ENCODE measurements at regions not wholly inside any gene's neighbourhood (a gene's known extent, or its start where the extent isn't known, plus 50 kb on each side); places are given as distances from the start of the nearest gene placed in this dataset.
"Not testable (repeated sequence)": the region's sequence is repeated elsewhere in the genome, so short reads cannot be mapped to it uniquely, and the experiment has no call there.

DNA sequence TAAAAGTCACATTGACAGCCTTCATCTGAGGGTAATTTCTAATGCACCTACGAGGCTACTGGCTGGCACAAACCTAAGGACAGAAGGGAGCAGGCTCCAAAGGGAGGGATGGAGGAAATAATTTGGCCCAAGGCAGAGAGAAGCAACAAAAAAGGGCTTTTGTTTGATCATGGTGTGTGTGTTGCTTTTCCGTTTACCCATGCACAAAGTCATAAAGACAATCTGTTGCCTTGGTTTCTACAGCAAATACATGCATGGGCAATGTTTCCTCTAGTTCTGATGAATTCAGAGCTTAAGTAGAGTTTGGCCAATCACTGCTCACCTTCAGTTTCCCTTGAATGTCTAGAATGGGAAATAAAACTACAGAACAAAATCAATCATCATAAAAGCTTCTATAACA lies 262.5 kb upstream of the CAND1 start:
- no peak overlapping the region for H3K4me3 ChIP-seq (ENCODE audit: low read depth, low read length)
- DNase-seq (ENCODE audit: low read depth) = no peak

DNA sequence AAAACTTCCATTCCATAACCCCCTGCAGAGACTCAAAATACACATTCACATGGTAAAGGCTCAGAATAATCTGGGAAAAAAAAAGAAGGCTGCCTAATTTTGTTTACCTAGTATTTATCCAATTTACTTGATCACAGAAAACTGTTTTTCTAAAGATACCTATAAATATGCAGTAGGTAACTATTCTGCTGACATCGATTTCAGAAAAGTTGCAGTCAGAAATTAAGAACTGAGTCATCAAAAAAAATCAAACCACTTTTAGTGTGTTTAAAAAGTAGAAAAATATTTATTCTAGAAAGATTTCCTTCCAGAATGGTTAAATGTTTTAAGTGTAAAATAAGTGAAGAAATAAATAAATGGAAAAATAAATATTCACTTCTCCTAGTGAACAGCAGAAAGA lies 254.5 kb upstream of the CAND1 start:
- H3K4me3 ChIP-seq (ENCODE audit: low read depth, low read length) = no peak overlapping the region
- no peak for DNase-seq (ENCODE audit: low read depth)

DNA sequence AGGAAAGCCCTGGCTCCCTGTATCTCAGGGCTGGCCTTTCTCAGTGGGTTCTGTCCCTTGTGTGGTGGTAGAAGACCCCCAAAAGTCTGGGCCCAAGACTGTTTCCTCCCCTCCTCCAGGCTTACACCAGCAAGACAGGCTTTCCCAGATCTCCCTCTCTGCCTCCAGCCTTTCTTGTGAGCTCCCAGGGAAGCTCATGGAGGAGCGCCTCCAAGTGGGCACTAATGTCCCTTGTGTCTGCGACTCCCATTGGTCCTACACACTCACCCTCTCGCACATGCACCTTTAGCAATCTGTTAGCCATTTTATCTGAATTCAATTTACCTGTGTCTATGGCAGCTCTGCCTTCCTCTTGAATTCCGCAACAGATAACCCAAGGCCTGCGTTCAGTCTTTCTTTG lies 251.1 kb upstream of the CAND1 start:
- DNase-seq (ENCODE audit: low read depth) = no peak
- H3K4me3 ChIP-seq (ENCODE audit: low read depth, low read length) = no peak overlapping the region

DNA sequence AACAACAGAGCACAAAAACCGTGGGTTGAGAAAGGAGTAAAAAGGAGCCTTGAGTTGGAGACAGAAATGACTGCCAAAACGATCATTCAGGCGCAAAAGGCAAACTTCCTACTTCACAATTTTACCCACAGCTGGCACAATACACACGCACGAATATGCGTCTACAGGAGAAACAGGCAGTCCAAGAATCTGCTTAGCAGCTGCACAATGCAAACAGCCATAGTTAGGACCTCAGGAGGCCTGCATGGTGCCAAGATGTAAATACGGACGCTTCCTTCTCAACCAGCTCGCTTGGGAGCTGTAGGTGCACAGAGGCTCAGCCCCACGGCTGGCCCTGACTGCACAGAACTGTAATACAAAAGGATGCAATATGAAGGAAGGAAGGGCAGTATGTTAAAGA lies 250.1 kb upstream of the CAND1 start:
- DNase-seq (ENCODE audit: low read depth) = no peak
- H3K4me3 ChIP-seq (ENCODE audit: low read depth, low read length) = no peak overlapping the region

DNA sequence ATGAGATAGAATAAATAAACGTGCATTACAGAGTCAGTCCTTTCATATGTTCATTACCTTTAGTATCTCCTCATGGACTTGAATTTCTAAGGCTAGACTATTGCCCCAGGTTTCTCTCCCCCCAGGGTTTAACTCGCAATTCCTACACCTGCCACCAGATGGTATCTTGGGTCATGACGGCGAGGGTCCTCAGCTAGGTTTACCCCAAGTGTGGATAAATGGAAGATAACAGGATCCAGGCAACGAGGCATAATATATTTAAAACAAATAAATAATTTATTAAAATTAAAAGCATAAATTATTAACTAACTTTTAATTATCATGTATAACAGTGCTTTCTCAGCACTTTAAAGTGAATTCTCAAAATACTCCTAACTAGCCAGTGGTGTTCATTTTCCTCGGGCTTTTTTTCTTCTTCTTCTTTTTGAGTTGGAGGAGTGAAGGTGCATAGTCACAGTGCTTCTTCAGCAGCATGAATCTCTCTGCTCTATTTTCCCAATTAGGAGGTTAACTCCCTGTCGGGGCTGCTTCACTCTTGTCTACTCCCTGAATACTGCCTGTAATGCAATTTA lies 243.5 kb upstream of the CAND1 start:
- DNase-seq (ENCODE audit: low read depth) = no peak

DNA sequence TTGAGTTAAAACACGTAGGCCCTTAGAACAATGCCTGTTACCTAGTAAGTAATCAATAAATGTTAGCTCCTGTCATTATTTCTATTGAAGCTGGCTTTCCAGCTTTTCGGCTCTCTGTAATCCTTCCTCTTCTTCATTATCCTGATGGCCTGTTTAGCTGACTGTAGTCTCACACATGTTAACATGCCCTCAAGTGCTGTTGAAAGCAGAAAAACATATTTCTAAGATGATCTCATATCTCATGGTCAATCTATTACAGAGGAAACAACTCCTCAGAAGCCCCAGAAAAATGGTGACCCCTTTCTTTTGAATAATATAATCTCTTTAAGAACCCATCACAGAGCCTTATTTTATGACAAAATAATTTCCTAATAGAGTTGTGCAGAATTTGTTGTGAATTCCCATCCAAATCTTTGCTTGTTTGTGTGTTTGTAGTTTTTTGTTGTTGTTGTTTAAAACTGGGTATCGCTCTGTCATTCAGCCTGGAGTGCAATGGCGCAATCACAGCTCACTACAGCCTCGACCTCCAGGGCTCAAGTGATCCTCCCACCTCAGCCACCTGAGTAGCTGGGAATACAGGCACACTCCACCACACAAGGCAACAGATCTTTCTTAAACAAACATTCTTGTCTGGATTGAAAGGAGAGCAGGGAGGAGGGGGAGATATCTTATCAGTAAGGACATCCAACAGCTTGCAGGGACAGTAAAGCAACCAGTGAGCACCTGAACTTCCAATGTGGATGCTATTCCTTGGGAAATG lies 242.5 kb upstream of the CAND1 start:
- no peak for DNase-seq (ENCODE audit: low read depth)
- H3K4me3 ChIP-seq (ENCODE audit: low read depth, low read length) = no peak overlapping the region

More for the DNA sequence above, 243.5 kb upstream of the CAND1 start:
- no peak overlapping the region for H3K4me3 ChIP-seq (ENCODE audit: low read depth, low read length)

DNA sequence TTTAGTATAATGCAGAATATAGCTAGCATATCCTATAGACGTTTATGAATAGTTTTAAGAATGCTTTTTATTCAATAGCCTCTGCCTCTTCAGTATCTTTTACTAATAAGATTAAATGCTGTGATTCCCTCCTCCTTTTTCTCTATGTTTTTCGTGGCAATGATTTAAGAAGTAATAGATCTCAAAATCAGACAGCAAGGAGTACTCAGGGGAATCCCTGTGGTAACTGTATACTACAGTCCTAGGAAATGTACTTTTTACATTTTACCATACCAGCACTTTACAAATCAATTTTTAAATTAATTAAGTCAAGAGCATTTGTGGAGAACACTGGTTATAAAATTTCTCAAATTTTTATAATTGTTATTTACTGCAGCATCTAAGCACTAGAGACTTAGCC lies 240.6 kb upstream of the CAND1 start:
- DNase-seq (ENCODE audit: low read depth) = no peak
- no peak overlapping the region for H3K4me3 ChIP-seq (ENCODE audit: low read depth, low read length)

DNA sequence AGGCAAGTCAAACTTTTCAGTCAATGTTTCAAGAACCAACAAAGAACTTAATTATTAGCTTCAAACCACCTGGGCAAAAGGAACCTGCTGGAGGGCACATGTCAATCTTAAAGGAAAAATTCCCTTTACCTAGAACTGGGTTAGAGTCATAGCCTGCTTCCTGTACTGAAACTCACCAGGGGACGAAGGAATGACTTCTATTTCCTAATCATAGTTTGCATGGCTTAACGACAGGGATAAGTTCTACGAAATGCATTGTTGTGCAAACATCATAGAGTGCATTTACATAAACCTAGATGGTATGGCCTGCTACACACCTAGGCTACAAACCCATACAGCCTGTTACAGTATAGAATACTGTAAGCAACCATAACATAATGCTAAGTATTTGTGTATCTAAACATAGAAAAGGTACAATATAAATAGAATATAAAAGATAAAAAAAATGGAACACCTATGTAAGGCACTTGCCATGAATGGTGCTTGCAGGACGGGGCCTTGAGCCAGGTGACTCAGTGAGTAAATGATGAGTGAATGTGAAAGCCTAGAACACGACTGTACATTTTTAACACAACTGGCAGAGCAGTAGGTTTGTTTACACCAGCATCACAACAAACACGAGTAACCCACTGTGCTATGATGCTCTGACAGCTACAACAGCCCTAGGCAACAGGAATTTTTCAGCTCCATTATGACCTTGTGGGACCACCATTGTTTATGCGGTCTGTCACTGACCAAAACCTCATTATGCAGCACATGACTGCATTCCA lies 234.9 kb upstream of the CAND1 start:
- DNase-seq (ENCODE audit: low read depth) = no peak
- no peak overlapping the region for H3K4me3 ChIP-seq (ENCODE audit: low read depth, low read length)

DNA sequence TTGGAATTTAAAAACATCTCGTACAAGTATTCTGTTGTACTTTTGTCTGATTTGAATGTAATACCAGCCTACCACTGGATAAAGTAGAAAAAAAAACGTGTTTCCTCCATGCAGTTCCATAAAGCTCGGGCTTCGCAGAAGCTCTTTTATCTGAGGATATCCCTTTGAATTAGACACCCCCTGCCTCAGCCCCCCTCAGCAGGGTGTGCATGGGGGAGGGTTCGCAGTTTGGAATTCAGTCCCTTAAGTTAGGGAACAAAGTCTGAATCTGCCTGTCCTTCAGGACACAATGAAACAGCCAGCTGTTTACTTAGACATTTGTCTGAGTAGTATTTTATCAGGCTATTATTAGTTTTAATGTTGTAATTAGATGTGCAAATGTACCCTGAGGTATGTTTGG lies 234.0 kb upstream of the CAND1 start:
- DNase-seq (ENCODE audit: low read depth) = no peak

DNA sequence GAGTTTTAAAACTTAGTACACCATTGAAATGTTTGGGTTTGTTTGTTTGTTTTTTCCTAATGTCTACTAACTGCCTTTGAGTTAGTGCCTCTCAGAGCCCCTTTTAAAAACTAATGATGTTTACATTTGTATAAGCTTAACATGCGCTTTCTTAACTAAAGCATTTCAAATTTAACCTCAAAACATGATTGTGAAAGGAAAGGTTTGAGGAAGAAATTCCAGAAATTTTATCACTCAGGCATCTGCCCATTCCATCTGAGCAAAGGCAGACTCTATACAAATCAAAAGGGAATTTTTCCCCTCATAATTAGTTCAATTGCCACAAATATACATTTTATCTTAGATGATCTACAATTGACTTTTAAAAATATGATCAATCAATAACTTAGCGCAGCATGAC lies 230.7 kb upstream of the CAND1 start:
- DNase-seq (ENCODE audit: low read depth) = no peak
- H3K4me3 ChIP-seq (ENCODE audit: low read depth, low read length) = no peak overlapping the region

More for the DNA sequence above, 234.0 kb upstream of the CAND1 start:
- no peak overlapping the region for H3K4me3 ChIP-seq (ENCODE audit: low read depth, low read length)

DNA sequence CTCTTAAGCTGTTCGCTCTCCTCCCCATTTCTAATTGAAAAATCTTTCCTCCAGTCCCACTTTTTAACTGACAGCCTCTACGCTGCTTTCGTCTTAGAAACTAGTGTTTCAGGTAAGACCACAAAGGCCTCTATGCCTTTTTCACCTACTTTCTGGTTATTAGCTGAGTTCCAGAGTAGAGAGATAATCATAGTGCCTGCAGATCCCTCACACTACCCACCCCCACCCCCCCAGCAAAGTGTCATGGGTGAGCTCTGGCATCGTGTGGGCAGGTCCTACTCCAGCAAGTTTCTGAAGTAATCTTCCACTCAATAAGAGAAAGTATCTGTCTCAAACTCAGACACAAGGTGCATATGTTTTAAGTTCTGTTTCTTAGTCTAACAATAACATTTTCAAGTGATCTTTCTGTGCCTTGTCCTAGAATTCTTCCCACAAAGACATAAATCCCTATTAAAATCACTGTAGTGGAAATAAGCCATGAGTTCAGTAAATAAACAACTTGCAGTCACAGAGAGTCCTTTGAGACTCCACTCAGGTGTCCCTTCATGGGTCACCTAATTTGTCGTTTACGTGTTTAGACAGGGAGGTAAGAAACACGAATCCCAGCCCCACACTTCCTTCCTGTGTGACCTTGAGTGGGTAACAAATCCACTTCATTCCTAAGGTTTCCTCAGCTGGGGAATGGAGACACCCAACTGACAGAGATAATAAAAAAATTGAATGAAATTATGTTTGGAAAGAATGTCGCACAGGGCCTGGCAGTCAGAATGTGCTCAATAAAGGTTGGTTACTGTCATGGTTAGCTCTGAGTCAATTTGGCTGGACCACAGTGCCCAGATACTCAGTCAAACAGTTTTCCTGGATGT lies 228.9 kb upstream of the CAND1 start:
- no peak overlapping the region for H3K4me3 ChIP-seq (ENCODE audit: low read depth, low read length)
- no peak for DNase-seq (ENCODE audit: low read depth)

DNA sequence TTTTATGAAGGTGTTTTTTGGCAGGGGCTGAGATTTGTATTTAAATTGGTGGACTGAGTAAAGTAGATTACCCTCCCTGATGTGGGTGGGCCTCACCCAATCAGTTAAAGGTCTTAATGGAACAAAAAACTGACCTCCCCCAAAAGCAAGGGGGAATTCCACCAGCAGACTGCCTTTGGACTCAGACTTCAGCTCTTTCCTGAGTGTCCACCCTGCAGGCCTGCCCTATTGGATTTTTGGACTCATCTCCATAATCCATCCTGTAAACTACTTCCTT lies 228.4 kb upstream of the CAND1 start:
- no peak overlapping the region for H3K4me3 ChIP-seq (ENCODE audit: low read depth, low read length)

DNA sequence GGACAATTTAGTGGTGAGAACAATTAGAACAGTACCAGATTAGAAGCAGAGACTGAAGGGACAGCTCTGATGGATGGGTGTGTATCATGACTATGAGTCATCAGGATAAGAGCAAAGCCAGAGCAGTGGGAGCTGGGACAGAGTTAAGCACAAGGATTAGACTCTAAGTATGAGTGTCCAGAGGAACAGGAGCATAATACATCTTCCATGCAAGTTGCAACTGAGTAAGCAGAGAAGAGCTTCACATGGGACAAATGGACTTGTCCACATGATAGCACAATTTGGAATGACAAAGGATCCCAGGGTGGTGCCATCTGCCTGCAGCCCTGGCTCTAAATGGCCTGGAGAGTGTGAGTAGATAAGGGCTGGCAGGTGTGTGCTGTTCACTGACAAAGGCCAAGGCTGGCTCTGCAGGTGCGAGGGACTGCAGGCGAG lies 226.4 kb upstream of the CAND1 start:
- H3K4me3 ChIP-seq (ENCODE audit: low read depth, low read length) = no peak overlapping the region
- peak; percentile 6 for DNase-seq (ENCODE audit: low read depth)

More for the DNA sequence above, 228.4 kb upstream of the CAND1 start:
- no peak for DNase-seq (ENCODE audit: low read depth)

DNA sequence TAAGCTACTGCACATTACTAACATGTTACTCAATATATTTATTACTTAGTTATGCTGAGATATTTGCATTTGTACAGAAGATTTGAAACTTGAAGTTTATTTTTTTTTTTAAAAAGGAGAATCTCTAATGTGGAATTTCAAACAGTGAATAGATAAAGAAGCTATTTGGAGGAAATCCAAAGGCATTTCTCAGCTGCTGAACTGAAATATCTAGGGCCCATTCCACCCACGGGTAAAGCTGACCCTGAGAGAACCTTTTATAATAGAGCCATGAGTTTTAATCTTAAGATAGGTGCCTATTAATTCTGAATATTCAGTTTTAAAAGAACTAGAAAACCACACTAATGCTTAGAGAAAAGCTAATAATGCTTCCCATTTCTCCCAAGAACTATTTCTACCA lies 225.4 kb upstream of the CAND1 start:
- no peak overlapping the region for H3K4me3 ChIP-seq (ENCODE audit: low read depth, low read length)
- DNase-seq (ENCODE audit: low read depth) = no peak

DNA sequence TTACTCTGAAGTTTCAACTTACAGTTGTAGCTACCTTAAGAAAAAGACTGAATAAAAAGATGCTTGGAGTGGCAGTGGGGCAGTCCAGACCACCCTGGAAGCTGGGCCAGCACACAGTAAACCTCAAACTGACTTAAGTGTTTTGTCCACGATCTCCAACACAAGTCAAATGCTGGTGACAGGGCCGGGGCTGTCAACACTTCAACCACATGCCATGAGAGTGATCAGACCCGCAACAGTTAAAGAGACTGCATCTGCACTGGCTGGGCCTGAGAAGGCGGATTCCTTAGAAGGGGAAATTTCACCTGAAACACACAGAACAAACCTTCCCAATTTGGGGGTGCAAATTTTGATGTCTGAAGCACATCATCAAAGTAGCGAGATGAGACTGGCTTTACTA lies 223.5 kb upstream of the CAND1 start:
- no peak for DNase-seq (ENCODE audit: low read depth)
- H3K4me3 ChIP-seq (ENCODE audit: low read depth, low read length) = no peak overlapping the region

DNA sequence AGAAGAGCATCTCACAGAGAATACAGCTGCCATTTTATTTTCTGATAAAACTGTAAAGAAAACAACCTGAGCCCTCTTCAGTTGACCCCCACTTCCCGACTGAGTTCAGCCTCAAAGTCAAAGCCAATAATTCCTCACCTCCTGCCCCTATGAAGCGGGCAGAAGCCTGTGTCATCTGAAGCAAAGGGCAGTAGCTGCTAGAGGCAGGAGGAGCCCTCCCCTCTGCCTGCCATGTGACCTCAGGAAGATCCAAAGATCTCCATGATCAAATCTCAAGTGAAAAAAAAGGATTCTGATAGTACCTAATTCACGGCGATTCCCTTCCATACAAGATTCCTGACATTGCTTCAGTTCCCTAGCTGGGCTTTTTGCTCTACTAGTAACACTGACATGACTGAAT lies 223.1 kb upstream of the CAND1 start:
- no peak for DNase-seq (ENCODE audit: low read depth)

DNA sequence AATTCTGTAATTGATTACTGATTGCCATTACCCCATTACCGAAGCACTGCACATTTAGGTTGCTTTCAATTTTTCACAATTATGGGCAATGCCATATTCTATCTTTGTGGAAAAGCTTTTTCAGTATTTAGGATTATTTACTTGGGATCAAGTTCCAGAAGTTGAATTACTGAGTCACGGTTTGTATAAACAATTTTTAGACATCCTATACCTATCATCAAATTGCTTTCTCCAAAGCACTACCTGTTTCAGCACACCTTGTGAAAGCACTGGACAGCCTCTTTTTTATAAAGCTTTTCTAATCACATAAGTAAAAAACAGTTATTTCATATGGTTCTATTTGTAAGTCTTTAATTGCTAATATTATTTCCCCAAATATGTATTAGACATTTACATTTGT lies 221.5 kb upstream of the CAND1 start:
- H3K4me3 ChIP-seq (ENCODE audit: low read depth, low read length) = no peak overlapping the region
- DNase-seq (ENCODE audit: low read depth) = no peak

More for the DNA sequence above, 223.1 kb upstream of the CAND1 start:
- H3K4me3 ChIP-seq (ENCODE audit: low read depth, low read length) = no peak overlapping the region

DNA sequence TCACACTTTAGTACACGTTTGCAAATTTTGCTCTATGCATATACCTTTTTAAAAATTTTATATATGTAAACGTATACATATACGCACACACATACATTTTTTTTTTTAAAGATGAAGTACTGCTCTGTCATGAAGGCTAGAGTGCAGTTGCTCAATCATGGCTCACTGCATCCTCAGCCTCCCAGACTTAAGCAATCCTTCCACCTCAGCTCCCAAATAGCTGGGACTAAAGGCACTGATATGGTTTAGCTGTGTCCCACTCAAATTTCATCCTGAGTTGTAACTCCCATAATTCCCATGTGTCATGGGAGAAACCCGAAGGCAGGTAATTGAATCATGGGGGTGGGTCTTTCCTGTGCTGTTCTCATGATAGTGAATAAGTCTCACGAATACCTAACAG lies 220.8 kb upstream of the CAND1 start:
- no peak overlapping the region for H3K4me3 ChIP-seq (ENCODE audit: low read depth, low read length)
- no peak for DNase-seq (ENCODE audit: low read depth)

DNA sequence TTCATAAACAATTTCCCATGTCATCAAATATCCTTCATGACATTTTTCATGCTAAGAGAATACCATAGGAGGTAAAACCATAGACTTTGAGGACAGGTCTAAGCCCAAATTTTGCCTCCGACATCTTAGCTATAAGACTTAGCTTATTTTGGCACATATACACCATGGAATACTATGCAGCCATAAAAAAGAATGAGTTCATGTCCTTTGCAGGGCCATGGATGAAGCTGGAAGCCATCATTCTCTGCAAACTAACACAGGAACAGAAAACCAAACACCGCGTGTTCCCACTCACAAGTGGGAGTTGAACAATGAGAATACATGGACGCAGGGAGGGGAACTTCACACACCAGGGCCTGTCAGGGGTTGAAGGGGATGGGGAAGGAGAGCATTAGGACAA lies 220.0 kb upstream of the CAND1 start:
- not testable (repeated sequence) for H3K4me3 ChIP-seq (ENCODE audit: low read depth, low read length); DNase-seq (ENCODE audit: low read depth)

DNA sequence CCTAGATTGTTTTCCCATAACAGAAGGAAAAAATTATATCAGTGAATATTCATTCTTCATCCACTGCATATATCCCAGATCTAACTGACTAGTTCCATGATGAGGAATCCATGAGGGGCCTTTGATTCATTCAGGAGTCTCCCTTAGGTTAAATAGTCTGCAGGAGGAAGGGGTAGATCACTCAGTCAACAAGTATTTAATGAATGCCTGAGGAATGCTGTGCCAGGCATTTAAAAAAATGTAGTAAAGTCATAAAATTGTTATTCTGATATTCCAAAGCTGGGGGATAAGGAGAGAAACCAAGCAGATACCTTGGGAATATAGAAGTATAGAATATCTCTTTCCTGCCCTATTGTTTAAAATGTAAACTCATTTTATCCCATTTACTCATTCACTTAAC lies 216.2 kb upstream of the CAND1 start:
- no peak overlapping the region for H3K4me3 ChIP-seq (ENCODE audit: low read depth, low read length)

More for the DNA sequence above, 216.2 kb upstream of the CAND1 start:
- no peak for DNase-seq (ENCODE audit: low read depth)
